KMS-11 (cell line): ENCODE measurements at regions not wholly inside any gene's neighbourhood (a gene's known extent, or its start where the extent isn't known, plus 50 kb on each side); places are given as distances from the start of the nearest gene placed in this dataset.

Source experiments
- H2AFZ ChIP-seq: fragments of 200-600 bp; sonication (generic); 2 replicates; pipeline ENCODE4 v1.6.1; 2016; ENCODE audit warnings: antibody characterized with exemption, mixed run types, low read depth
- H3K27ac ChIP-seq: fragments of 200-600 bp; sonication (generic); 2 replicates; pipeline ENCODE4 v1.6.1; 2016; ENCODE audit warnings: mild to moderate bottlenecking, mixed run types
- H3K27me3 ChIP-seq: fragments of 200-600 bp; sonication (generic); 2 replicates; pipeline ENCODE4 v1.6.1; 2017; ENCODE audit warnings: mild to moderate bottlenecking, low read depth, mixed run types, moderate library complexity; ENCODE audit not compliant: insufficient read depth
- H3K36me3 ChIP-seq: fragments of 200-600 bp; sonication (generic); 2 replicates; pipeline ENCODE4 v1.6.1; 2017; ENCODE audit warnings: mild to moderate bottlenecking, mixed run types; ENCODE audit not compliant: insufficient read depth
- H3K4me1 ChIP-seq: fragments of 200-600 bp; sonication (generic); 2 replicates; pipeline ENCODE4 v1.6.1; 2016; ENCODE audit warnings: mild to moderate bottlenecking, low read depth, mixed run types; ENCODE audit not compliant: poor library complexity, severe bottlenecking
- H3K4me2 ChIP-seq: fragments of 200-600 bp; sonication (generic); 2 replicates; pipeline ENCODE4 v1.7.0; 2016; ENCODE audit warnings: mild to moderate bottlenecking, mixed run types
- H3K4me3 ChIP-seq: fragments of 200-600 bp; sonication (generic); IDR thresholded peaks from 2 replicates; pipeline ENCODE4 v1.6.1; 2017; ENCODE audit warnings: low read depth, low read length, mixed read lengths; ENCODE audit not compliant: insufficient read depth
- H3K79me2 ChIP-seq: fragments of 200-600 bp; sonication (generic); 2 replicates; pipeline ENCODE4 v1.6.1; 2016; ENCODE audit warnings: low read depth, mixed run types; ENCODE audit not compliant: insufficient read depth
- H3K9ac ChIP-seq: fragments of 200-600 bp; sonication (generic); 2 replicates; pipeline ENCODE4 v1.6.1; 2016; ENCODE audit warnings: mild to moderate bottlenecking, mixed run types
- H4K20me1 ChIP-seq: fragments of 200-600 bp; sonication (generic); 2 replicates; pipeline ENCODE4 v1.6.1; 2016; ENCODE audit warnings: mild to moderate bottlenecking, mixed run types; ENCODE audit not compliant: insufficient read depth
- TF ChIP-seq, protein P1 (sequence below): fragments of 200-600 bp; sonication (generic); conservative IDR thresholded peaks from 2 replicates; pipeline ENCODE4 v1.6.1; 2017; ENCODE audit warnings: low read depth, mild to moderate bottlenecking, antibody characterized with exemption, low read length, moderate library complexity, mixed read lengths

DNA sequence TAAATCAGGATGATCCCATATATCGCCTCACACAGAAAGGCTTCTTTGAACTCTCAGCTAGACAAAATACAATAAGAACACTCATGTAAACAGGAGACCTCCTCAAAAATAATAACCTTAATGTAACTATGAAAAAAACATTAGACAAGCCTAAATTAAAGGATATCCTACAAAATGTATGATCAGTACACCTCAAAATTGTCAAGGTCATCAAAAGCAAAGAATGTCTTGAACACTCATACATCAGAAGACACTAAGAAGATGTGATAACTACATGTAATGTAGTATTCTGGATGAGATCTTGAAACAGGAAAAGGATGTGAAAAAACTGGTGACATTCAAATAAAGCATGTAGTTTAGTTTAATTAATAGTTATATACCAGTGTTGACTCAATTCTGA is 616.8 kb upstream of the ZEB2 start:
- Histone ChIP-seq H3K27ac (no peak overlapping the region), H3K36me3 (no peaks in the 10 kb centered on the region), H3K79me2 (no peaks in the 10 kb centered on the region), H3K4me1 (no peaks in the 10 kb centered on the region), H2AFZ (no peak overlapping the region), H3K9ac (no peak overlapping the region), H3K4me2 (no peak overlapping the region), H4K20me1 (no peaks in the 10 kb centered on the region), H3K4me3 (no peak overlapping the region), H3K27me3 (no peaks in the 10 kb centered on the region)
- TF ChIP-seq, protein P1, sequence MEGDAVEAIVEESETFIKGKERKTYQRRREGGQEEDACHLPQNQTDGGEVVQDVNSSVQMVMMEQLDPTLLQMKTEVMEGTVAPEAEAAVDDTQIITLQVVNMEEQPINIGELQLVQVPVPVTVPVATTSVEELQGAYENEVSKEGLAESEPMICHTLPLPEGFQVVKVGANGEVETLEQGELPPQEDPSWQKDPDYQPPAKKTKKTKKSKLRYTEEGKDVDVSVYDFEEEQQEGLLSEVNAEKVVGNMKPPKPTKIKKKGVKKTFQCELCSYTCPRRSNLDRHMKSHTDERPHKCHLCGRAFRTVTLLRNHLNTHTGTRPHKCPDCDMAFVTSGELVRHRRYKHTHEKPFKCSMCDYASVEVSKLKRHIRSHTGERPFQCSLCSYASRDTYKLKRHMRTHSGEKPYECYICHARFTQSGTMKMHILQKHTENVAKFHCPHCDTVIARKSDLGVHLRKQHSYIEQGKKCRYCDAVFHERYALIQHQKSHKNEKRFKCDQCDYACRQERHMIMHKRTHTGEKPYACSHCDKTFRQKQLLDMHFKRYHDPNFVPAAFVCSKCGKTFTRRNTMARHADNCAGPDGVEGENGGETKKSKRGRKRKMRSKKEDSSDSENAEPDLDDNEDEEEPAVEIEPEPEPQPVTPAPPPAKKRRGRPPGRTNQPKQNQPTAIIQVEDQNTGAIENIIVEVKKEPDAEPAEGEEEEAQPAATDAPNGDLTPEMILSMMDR = no peak

DNA sequence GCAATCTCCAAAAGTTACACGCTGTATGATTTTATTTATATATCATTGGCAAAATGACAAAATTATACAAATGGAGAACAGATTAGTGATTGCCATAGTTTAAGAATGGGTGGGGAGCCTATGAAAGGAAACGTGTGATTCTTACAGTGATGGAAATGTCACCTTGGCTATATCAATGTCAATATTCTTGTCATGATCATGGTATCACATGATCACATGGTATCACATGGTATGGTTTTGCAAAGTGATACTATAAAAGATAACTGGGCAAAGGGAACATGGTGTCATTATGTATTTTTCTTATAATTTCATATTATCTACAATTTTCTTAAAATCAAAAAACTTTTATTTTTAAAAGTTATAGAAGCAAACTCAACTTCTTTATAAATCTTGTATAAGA is 606.2 kb upstream of the ZEB2 start:
- H2AFZ ChIP-seq = no peak overlapping the region
- TF ChIP-seq, protein P1 = no peak
- H3K27ac ChIP-seq = no peak overlapping the region
- H3K4me1 ChIP-seq = no peaks in the 10 kb centered on the region
- no peaks in the 10 kb centered on the region for H3K36me3 ChIP-seq
- H4K20me1 ChIP-seq = no peaks in the 10 kb centered on the region
- no peak overlapping the region for H3K4me2 ChIP-seq
- no peaks in the 10 kb centered on the region for H3K79me2 ChIP-seq
- H3K4me3 ChIP-seq = no peak overlapping the region
- H3K27me3 ChIP-seq = no peaks in the 10 kb centered on the region
- H3K9ac ChIP-seq = no peak overlapping the region

DNA sequence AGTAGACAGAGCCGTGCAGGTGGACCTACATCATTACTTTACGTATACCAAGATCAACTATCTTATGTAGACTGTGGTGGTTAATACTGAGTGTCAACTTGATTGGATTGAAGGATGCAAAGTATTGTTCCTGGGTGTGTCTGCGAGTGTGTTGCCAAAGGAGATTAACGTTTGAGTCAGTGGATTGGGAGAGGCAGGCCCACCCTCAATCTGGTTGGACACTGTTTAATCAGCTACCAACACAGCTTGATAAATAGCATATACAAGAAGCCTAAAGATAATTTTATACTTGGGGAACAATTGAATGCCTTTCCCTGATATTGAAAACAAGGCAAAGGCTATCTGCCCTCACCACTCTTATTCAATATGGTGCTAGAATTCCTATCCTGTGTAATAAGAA is 604.2 kb upstream of the ZEB2 start:
- Histone ChIP-seq H3K79me2 (no peaks in the 10 kb centered on the region), H3K4me3 (no peak overlapping the region), H3K27me3 (no peaks in the 10 kb centered on the region), H3K36me3 (no peaks in the 10 kb centered on the region), H3K9ac (no peak overlapping the region), H3K4me2 (no peak overlapping the region), H3K27ac (no peak overlapping the region), H3K4me1 (no peaks in the 10 kb centered on the region), H4K20me1 (no peaks in the 10 kb centered on the region), H2AFZ (no peak overlapping the region)
- TF ChIP-seq, protein P1 = no peak

DNA sequence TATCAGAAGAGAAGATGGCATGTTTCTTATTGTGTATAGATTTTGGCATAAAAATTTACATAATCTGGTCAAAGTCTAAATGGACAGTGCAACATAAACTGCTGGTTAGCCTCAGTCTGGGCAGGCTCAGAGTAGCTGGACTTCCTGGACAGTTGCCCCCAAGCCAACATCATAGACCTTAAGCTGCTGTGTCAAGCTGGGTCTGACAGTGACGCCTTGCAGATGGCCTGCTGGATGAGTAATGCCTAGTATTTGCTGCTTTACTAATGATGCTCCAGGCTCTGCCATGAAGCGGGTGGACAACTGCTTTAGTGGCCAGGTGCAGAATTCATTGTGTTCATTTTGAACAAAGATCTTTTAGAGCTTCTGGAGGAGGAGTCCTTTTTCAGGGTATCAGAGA is 603.7 kb upstream of the ZEB2 start:
- no peak overlapping the region for H3K9ac ChIP-seq
- no peaks in the 10 kb centered on the region for H4K20me1 ChIP-seq
- H3K4me2 ChIP-seq = no peak overlapping the region
- no peak overlapping the region for H3K27ac ChIP-seq
- no peaks in the 10 kb centered on the region for H3K27me3 ChIP-seq
- TF ChIP-seq, protein P1 = no peak
- no peak overlapping the region for H3K4me3 ChIP-seq
- no peak overlapping the region for H2AFZ ChIP-seq
- H3K79me2 ChIP-seq = no peaks in the 10 kb centered on the region
- no peaks in the 10 kb centered on the region for H3K36me3 ChIP-seq
- H3K4me1 ChIP-seq = no peaks in the 10 kb centered on the region

DNA sequence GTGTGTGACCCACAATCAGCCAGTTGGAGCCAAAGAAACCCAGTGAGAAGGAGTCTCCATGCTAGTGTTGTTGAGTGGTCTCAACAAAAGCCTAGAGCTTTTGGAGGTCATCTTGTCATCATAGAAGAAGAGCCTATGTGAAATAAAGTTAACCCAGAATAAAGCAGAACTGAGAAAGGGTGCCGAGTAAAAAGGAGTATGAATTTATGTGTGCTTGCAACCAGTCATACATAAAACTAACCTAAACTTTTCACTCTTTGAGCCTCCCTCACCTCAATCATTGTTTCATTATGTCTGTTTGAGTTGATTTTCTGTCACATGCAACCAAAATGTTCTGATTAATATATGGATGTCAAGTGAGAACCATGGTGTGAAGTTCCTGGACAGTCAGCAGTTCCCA is 599.3 kb upstream of the ZEB2 start:
- Histone ChIP-seq H3K4me3 (no peak overlapping the region), H3K79me2 (no peaks in the 10 kb centered on the region), H3K27ac (no peak overlapping the region), H2AFZ (no peak overlapping the region), H3K36me3 (no peaks in the 10 kb centered on the region), H3K9ac (no peak overlapping the region), H4K20me1 (no peaks in the 10 kb centered on the region), H3K4me1 (no peaks in the 10 kb centered on the region), H3K4me2 (no peak overlapping the region), H3K27me3 (no peaks in the 10 kb centered on the region)
- TF ChIP-seq, protein P1 = no peak
